Thyroid gland (tissue), 4 donors: ENCODE measurements at regions not wholly inside any gene's neighbourhood (a gene's known extent, or its start where the extent isn't known, plus 50 kb on each side); places are given as distances from the start of the nearest gene placed in this dataset.

Experiments
- DNase-seq, 2 donors: peaks; one replicate each; pipeline ENCODE4 v3.0.0-alpha.2; 2019
- H3K27ac ChIP-seq, 3 donors: fragments of 200-600 bp; sonication (generic); 1 replicate in 2 of 3; 2 replicates in 1 of 3; pipeline ENCODE4 v1.5.1; 2016 to 2019; ENCODE audit warnings: mild to moderate bottlenecking in 1 of 3, moderate library complexity in 1 of 3
- H3K27me3 ChIP-seq: fragments of 200-600 bp; sonication (generic); one replicate; pipeline ENCODE4 v1.5.1; 2019
- H3K36me3 ChIP-seq, 2 donors: fragments of 200-600 bp; sonication (generic); one replicate each; pipeline ENCODE4 v1.5.1; 2016 to 2019
- H3K4me1 ChIP-seq, 2 donors: fragments of 200-600 bp; sonication (generic); one replicate each; pipeline ENCODE4 v1.5.1; 2017 to 2019
- H3K4me3 ChIP-seq, 3 donors: fragments of 200-600 bp; sonication (generic); replicated peaks in 1 of 3; 1 replicate in 2 of 3; 2 replicates in 1 of 3; pipeline ENCODE4 v1.5.1; 2016; ENCODE audit warnings: mild to moderate bottlenecking in 1 of 3
- H3K9me3 ChIP-seq: fragments of 200-600 bp; sonication (generic); one replicate; pipeline ENCODE4 v1.5.1; 2017
- POLR2A ChIP-seq, 2 donors: fragments of 450-650 bp; IDR thresholded peaks; one replicate each; pipeline ENCODE4 v1.6.1; 2017; ENCODE audit warnings: antibody characterized with exemption in 2 of 2, mild to moderate bottlenecking in 2 of 2, moderate library complexity in 1 of 2
- WGBS, 2 donors: methylation state at CpG; one replicate each; pipeline ENCODE4 v1.1.5; 2017; 5-methylcytosine and 5-hydroxymethylcytosine counted together
- intact Hi-C: fragments of 100-400 bp; cut with DNase I; formaldehyde crosslinking; loops from one replicate; pipeline ENCODE4 v1.15.1; 2023
- TF ChIP-seq, protein P1 (sequence below), 6 experiments: fragments of 200-600 bp in 3 of 6; fragments of 450-650 bp in 3 of 6; sonication (generic) in 3 of 6; IDR thresholded peaks; one replicate each; pipeline ENCODE4 v1.5.1; 2016 to 2019; ENCODE audit warnings: antibody characterized with exemption in 6 of 6, mild to moderate bottlenecking in 2 of 6, inconsistent platforms in 1 of 6, moderate library complexity in 1 of 6

- Histone ChIP-seq H3K9me3 (no peaks in the 10 kb centered on the region), H3K27me3 (no peaks in the 10 kb centered on the region), H3K4me3 (no peak overlapping the region), H3K27ac (no peak overlapping the region), H3K36me3 (no peaks in the 10 kb centered on the region), H3K4me1 (peaks cover 0 to 18% of the 10 kb centered on the region in 2 donors)
- intact Hi-C loops = no loop called here
- TF ChIP-seq, protein P1, sequence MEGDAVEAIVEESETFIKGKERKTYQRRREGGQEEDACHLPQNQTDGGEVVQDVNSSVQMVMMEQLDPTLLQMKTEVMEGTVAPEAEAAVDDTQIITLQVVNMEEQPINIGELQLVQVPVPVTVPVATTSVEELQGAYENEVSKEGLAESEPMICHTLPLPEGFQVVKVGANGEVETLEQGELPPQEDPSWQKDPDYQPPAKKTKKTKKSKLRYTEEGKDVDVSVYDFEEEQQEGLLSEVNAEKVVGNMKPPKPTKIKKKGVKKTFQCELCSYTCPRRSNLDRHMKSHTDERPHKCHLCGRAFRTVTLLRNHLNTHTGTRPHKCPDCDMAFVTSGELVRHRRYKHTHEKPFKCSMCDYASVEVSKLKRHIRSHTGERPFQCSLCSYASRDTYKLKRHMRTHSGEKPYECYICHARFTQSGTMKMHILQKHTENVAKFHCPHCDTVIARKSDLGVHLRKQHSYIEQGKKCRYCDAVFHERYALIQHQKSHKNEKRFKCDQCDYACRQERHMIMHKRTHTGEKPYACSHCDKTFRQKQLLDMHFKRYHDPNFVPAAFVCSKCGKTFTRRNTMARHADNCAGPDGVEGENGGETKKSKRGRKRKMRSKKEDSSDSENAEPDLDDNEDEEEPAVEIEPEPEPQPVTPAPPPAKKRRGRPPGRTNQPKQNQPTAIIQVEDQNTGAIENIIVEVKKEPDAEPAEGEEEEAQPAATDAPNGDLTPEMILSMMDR (IDR thresholded peaks at IDR 0.05) = no peak
- DNase-seq = no peak
- WGBS, 2 donors = 57 to 63% methylated on average over 6 of the region's 6 CpGs
Measured at GRCh38 chr2:64263315-64263714, 119.1 kb upstream of the PELI1 start.

GRCh38 chr2:64267699-64268098 is 123.5 kb upstream of the PELI1 start:
- no peak for TF ChIP-seq POLR2A (IDR thresholded peaks at IDR 0.05)
- TF ChIP-seq, protein P1 (IDR thresholded peaks at IDR 0.05) = no peak
- Histone ChIP-seq H3K36me3 (no peaks in the 10 kb centered on the region), H3K4me1 (peaks cover 0 to 18% of the 10 kb centered on the region in 2 donors), H3K27ac (peak overlapping the region in 1 of 3 donors; percentile 11), H3K4me3 (no peak overlapping the region), H3K9me3 (no peaks in the 10 kb centered on the region), H3K27me3 (no peaks in the 10 kb centered on the region)
- DNase-seq = no peak
- WGBS, 2 donors = 45 to 80% methylated on average over 1 of the region's 1 CpG
- intact Hi-C loops = no loop called here

GRCh38 chr2:64268330-64269048 is 124.3 kb upstream of the PELI1 start:
- Histone ChIP-seq H3K27me3 (no peaks in the 10 kb centered on the region), H3K9me3 (no peaks in the 10 kb centered on the region), H3K36me3 (no peaks in the 10 kb centered on the region), H3K4me1 (peaks cover 2 to 18% of the 10 kb centered on the region in 2 donors), H3K27ac (peak overlapping the region in 1 of 3 donors; percentile 11), H3K4me3 (no peak overlapping the region)
- no peak for DNase-seq
- intact Hi-C loops = no loop called here
- 85 to 88% methylated on average over 9 of the region's 9 CpGs for WGBS, 2 donors
- TF ChIP-seq, protein P1 (IDR thresholded peaks at IDR 0.05) = no peak
- no peak for TF ChIP-seq POLR2A (IDR thresholded peaks at IDR 0.05)

DNA sequence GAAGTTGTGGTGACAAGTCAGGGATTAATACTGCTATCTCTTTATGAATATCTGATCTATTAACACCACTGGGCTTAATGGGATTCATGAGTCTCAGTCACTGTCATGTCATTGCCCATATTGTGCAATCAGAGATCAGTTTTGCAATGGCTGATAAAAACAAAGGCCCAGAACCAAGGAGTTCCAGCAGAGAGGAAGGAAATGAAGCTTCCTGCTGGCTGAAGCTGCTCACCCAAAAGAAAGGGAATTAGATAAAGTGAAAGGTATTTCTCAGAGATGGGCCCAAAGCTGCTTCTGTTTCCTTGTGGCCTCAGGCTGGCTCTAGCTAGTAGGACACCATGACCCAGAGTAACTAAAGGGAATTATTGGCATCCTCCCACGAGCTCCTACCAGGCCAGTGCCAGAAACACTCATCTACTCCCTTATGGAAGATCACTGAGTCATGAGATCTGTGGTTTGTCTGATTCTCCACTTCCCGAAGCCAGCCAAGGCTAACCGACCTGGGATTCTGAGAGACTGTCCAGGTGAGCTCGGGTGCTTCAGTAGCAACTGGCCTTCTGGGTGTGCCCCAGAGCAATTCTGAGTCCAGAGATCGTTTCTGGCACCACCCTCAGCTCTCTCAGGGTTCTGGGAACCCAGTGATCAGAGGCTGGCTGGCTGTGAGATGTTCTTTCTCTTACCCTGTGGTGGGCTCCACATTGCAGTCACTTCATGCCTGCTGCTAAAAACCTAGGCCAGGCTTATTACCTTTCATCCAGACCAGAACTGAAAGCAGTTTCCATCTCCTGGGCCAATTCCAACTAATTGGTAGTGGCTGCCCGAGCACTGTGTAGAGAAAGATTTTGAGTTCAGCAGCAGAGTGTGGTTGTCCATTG is 129.5 kb upstream of the PELI1 start:
- DNase-seq = peak; percentile 26 to 60

More for the DNA sequence above, 129.5 kb upstream of the PELI1 start:
- H3K27ac ChIP-seq = peak overlapping the region; percentile 36 to 85 (median 81)
- peaks cover 21 to 41% of the 10 kb centered on the region in 2 donors for H3K4me1 ChIP-seq
- H3K27me3 ChIP-seq = no peaks in the 10 kb centered on the region
- H3K4me3 ChIP-seq = no peak overlapping the region
- H3K9me3 ChIP-seq = no peaks in the 10 kb centered on the region
- TF ChIP-seq, protein P1 (IDR thresholded peaks at IDR 0.05) = no peak
- TF ChIP-seq POLR2A (IDR thresholded peaks at IDR 0.05) = no peak
- 41 to 44% methylated on average over 4 of the region's 6 CpGs for WGBS, 2 donors
- intact Hi-C loops = no loop called here
- no peaks in the 10 kb centered on the region for H3K36me3 ChIP-seq
